Thoracic aorta (tissue), 2 donors: ENCODE measurements at regions not wholly inside any gene's neighbourhood (a gene's known extent, or its start where the extent isn't known, plus 50 kb on each side); places are given as distances from the start of the nearest gene placed in this dataset.

Experiments used
- ATAC-seq: fragments of 150-250 bp; one replicate; pipeline ENCODE4 v1.8.0; 2017; ENCODE audit warnings: low read depth; ENCODE audit not compliant: insufficient number of reproducible peaks, low FRiP score
- DNase-seq: peaks from one replicate; pipeline ENCODE4 v3.0.0-alpha.2; 2020; ENCODE audit warnings: low spot score
- H3K27ac ChIP-seq, 2 donors: fragments of 200-600 bp; sonication (generic); 1 replicate in 1 of 2; 2 replicates in 1 of 2; pipeline ENCODE4 v1.5.1; 2016; ENCODE audit warnings: mild to moderate bottlenecking in 2 of 2, moderate library complexity in 2 of 2
- H3K27me3 ChIP-seq: fragments of 200-600 bp; sonication (generic); replicated peaks from 2 replicates; pipeline ENCODE4 v1.6.0; 2016; ENCODE audit warnings: mild to moderate bottlenecking; ENCODE audit not compliant: insufficient read depth
- H3K36me3 ChIP-seq: fragments of 200-600 bp; sonication (generic); one replicate; pipeline ENCODE4 v1.5.1; 2016
- H3K4me1 ChIP-seq, 2 donors: fragments of 200-600 bp; sonication (generic); 1 replicate in 1 of 2; 2 replicates in 1 of 2; pipeline versions ENCODE4 v1.5.1 to v1.6.0; 2016; ENCODE audit warnings: low read depth in 2 of 2, mild to moderate bottlenecking in 1 of 2; ENCODE audit not compliant: control insufficient read depth in 1 of 2
- H3K4me3 ChIP-seq: fragments of 200-600 bp; sonication (generic); 2 replicates; pipeline ENCODE4 v1.5.1; 2016; ENCODE audit warnings: mild to moderate bottlenecking
- H3K9me3 ChIP-seq: fragments of 200-600 bp; sonication (generic); 2 replicates; pipeline ENCODE4 v1.5.1; 2016
- TF ChIP-seq, protein P1 (sequence below): fragments of 200-600 bp; sonication (generic); IDR thresholded peaks from one replicate; pipeline ENCODE4 v1.5.1; 2019; ENCODE audit warnings: antibody characterized with exemption

DNA sequence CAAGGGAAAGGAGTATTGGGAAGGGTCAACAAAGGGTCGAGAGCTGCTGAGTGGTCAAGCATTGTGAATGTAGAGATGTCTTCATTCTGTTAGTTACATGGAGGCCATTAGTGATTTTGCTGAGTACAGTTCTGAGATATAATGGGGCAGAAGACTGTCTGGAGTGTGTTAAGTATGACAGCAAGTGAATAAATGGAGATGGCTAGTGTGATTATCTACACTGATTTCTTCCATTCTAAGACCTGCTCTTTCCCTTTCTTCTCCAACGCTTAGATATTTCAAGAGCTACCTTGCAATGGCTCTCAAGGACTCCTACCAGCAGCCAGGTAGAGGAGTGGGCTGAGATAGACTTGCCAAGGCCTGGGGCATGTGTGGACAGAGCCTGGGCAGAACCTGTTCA lies 216.5 kb downstream of the MFSD1 start:
- Histone ChIP-seq H3K9me3 (peaks cover 7% of the 10 kb centered on the region), H3K4me3 (no peak overlapping the region), H3K27ac (no peak overlapping the region), H3K36me3 (no peaks in the 10 kb centered on the region), H3K27me3 (no peaks in the 10 kb centered on the region), H3K4me1 (no peaks in the 10 kb centered on the region)
- TF ChIP-seq, protein P1, sequence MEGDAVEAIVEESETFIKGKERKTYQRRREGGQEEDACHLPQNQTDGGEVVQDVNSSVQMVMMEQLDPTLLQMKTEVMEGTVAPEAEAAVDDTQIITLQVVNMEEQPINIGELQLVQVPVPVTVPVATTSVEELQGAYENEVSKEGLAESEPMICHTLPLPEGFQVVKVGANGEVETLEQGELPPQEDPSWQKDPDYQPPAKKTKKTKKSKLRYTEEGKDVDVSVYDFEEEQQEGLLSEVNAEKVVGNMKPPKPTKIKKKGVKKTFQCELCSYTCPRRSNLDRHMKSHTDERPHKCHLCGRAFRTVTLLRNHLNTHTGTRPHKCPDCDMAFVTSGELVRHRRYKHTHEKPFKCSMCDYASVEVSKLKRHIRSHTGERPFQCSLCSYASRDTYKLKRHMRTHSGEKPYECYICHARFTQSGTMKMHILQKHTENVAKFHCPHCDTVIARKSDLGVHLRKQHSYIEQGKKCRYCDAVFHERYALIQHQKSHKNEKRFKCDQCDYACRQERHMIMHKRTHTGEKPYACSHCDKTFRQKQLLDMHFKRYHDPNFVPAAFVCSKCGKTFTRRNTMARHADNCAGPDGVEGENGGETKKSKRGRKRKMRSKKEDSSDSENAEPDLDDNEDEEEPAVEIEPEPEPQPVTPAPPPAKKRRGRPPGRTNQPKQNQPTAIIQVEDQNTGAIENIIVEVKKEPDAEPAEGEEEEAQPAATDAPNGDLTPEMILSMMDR: no peak
- DNase-seq: no peak
- no peak for ATAC-seq

DNA sequence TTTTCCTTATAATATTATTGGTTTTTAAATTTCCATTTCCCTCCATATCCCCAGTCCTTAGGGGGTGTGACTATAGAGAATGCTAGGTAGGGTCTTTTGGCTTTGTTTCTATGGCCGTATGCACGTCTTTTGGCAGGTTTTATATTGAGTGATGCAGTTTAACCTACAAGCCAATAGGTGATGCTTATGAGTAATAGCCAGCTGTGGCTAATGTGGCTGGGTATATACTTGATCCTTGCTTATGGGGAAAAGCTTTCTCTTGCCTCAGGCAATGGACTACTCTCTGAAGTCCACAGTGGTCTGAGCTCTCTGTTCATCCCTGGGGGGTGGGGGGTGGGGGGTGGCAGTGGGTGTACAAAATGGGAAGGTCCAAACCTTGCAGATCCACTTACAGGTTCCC lies 223.9 kb downstream of the MFSD1 start:
- TF ChIP-seq, protein P1: no peak
- Histone ChIP-seq H3K27me3 (no peaks in the 10 kb centered on the region), H3K36me3 (no peaks in the 10 kb centered on the region), H3K4me1 (no peaks in the 10 kb centered on the region), H3K27ac (no peak overlapping the region), H3K4me3 (no peak overlapping the region), H3K9me3 (peaks cover 7% of the 10 kb centered on the region)
- DNase-seq (no peak), ATAC-seq (no peak)

DNA sequence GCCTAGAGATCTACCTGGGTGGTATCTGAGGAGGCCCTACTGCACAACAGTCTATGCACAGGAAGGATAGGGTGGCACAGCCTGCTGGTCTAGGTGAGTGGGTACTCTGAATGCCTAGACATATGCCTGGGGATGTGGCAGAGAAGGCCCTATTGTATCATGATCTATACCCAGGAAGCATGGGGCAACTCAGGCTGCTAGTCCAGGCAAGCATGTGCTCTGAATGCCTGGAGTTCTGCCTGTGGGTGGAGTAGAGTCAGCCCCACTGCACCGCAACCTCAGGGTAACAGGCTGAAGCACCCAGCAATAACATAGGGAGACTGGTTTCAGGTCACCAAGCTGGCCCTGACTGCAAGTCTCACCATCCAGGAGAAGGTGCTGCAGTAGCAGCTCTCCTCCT lies 224.7 kb downstream of the MFSD1 start:
- DNase-seq: no peak
- no peaks in the 10 kb centered on the region for H3K4me1 ChIP-seq
- H3K9me3 ChIP-seq: peaks cover 7% of the 10 kb centered on the region
- no peak for ATAC-seq
- TF ChIP-seq, protein P1: no peak
- H3K27ac ChIP-seq: no peak overlapping the region
- H3K27me3 ChIP-seq: no peaks in the 10 kb centered on the region
- no peak overlapping the region for H3K4me3 ChIP-seq
- H3K36me3 ChIP-seq: no peaks in the 10 kb centered on the region

DNA sequence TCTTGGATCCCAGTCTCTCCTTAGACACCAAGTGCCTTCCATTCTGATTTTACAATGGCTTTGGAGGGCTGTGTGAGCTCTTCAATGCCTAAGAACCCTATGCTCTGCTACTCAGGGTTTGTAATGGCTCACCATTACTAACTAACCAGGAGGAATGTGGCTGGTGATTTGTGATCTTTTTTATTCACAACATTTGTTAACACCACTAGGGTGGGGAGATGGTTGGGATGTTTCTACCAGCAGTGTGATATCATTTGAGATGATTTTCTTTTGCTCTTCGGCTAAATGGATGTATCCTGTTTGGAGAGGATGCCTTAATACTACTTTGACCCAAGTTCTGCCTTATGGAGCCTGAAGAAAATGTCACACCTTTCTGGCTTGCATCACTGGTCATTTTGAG lies 226.9 kb downstream of the MFSD1 start:
- Histone ChIP-seq H3K36me3 (no peaks in the 10 kb centered on the region), H3K4me1 (no peaks in the 10 kb centered on the region), H3K27me3 (no peaks in the 10 kb centered on the region), H3K27ac (no peak overlapping the region), H3K9me3 (no peaks in the 10 kb centered on the region), H3K4me3 (no peak overlapping the region)
- TF ChIP-seq, protein P1: no peak
- DNase-seq (no peak), ATAC-seq (no peak)

DNA sequence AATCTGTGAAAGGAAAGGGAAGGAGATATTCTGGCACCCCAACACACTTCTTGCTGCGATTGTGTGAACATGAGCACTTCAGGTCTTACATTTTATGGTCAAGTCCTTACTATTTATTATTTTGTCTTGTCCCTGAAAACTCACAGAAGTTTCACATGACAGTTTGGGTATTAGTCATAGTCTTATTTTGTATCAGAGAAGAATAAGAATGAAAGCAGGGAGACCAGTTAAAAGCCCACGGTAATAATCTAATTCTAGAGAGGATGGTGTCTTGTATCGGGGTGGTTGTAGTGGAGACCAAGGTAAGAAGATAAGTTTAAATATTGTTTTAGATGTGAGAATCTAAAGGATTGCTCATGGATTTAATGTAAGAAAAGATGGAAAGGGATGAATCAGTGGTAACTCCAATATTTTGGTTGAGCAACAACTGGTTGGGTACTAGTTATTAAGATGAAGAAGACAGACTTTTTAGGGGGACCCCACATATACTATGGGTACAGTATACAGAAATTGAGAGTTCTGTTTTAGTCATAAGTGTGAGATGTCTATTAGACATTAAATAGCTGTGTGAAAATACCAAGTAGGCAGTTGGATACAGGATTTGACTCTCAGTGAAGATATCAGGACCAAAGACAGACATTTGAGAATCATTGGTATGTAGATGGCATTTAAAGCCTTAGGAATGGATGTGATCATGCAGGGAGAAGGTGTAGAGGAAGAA lies 227.6 kb downstream of the MFSD1 start:
- TF ChIP-seq, protein P1: no peak
- DNase-seq (no peak), ATAC-seq (no peak)
- H3K4me1 ChIP-seq: no peaks in the 10 kb centered on the region
- no peaks in the 10 kb centered on the region for H3K36me3 ChIP-seq
- H3K27me3 ChIP-seq: no peaks in the 10 kb centered on the region
- no peak overlapping the region for H3K4me3 ChIP-seq
- no peak overlapping the region for H3K27ac ChIP-seq
- no peaks in the 10 kb centered on the region for H3K9me3 ChIP-seq
